ENCODE measurements at regions not wholly inside any gene's neighbourhood (a gene's known extent, or its start where the extent isn't known, plus 50 kb on each side); places are given as distances from the start of the nearest gene placed in this dataset.

DNA sequence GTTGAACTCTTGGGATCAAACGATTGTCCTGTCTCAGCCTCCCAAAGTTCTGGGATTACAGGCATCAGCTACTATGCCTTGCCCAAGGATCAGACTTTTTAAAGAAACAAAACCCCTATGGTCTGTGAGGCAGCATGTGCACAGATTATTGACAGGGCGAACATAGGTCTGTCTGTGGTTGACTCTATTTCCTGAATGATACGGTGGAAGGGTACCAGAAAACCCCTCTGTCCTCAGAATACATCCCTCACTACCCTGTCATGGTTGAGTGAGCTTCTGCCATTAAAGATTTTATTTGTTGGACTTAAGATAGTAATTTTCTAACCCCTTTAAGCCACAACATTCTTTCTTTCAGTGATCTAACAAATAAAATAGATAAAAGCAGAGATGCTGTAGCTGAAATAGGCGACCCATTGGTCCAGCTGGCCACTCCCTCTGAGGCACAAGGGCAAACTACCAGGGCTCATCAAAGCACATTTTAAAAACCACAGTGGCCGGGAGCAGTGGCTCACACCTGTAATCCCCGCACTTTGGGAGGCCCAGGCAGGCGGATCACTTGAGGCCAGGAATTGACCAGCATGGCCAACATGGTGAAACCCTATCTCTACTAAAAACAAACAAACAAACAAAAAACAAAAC lies 84.9 kb upstream of the ANKRD55 start:
- dilution Hi-C loops (cut with MboI; ENCODE audit: extremely low pct_ligation_motif_present, low sequenced_read_pairs): no loop called here
- Histone ChIP-seq H3K79me2 (ENCODE audit: control insufficient read depth, insufficient read depth, low read length) (no peaks in the 10 kb centered on the region), H3K4me1 (ENCODE audit: control insufficient read depth, extremely low read depth, insufficient read depth, low read length) (peaks cover 4% of the 10 kb centered on the region), H3K9me3 (ENCODE audit: control insufficient read depth, low read depth, low read length) (no peaks in the 10 kb centered on the region), H3K27ac (ENCODE audit: control insufficient read depth, insufficient read depth, low read length) (no peak overlapping the region), H2AFZ (ENCODE audit: control insufficient read depth, low read length) (no peak overlapping the region), H3K4me3 (ENCODE audit: control insufficient read depth in 2 of 3, extremely low read depth in 1 of 3, insufficient read depth in 2 of 3, low read depth in 1 of 3, low read length in 3 of 3) (no peak overlapping the region), H3K27me3 (ENCODE audit: control insufficient read depth, extremely low read depth, insufficient read depth, low read length) (no peaks in the 10 kb centered on the region), H3K9ac (ENCODE audit: control insufficient read depth, extremely low read depth, insufficient read depth, low read length) (no peak overlapping the region), H4K20me1 (ENCODE audit: control insufficient read depth, extremely low read depth, insufficient read depth, low read length) (no peaks in the 10 kb centered on the region), H3K9me1 (ENCODE audit: control insufficient read depth, extremely low read depth, insufficient read depth, low read length) (no peaks in the 10 kb centered on the region), H3K36me3 (ENCODE audit: control insufficient read depth in 2 of 2, extremely low read depth in 1 of 2, insufficient read depth in 2 of 2, low read length in 2 of 2) (no peaks in the 10 kb centered on the region), H3K4me2 (ENCODE audit: control insufficient read depth, extremely low read depth, insufficient read depth, low read depth, low read length) (no peak overlapping the region)
- DNase-seq (ENCODE audit: low read depth, low spot score): no peak
- FAIRE-seq: no peak
- no peak for TF ChIP-seq EZH2 (IDR thresholded peaks at IDR 0.05; ENCODE audit: low read length)
- TF ChIP-seq, protein P1, sequence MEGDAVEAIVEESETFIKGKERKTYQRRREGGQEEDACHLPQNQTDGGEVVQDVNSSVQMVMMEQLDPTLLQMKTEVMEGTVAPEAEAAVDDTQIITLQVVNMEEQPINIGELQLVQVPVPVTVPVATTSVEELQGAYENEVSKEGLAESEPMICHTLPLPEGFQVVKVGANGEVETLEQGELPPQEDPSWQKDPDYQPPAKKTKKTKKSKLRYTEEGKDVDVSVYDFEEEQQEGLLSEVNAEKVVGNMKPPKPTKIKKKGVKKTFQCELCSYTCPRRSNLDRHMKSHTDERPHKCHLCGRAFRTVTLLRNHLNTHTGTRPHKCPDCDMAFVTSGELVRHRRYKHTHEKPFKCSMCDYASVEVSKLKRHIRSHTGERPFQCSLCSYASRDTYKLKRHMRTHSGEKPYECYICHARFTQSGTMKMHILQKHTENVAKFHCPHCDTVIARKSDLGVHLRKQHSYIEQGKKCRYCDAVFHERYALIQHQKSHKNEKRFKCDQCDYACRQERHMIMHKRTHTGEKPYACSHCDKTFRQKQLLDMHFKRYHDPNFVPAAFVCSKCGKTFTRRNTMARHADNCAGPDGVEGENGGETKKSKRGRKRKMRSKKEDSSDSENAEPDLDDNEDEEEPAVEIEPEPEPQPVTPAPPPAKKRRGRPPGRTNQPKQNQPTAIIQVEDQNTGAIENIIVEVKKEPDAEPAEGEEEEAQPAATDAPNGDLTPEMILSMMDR (optimal IDR thresholded peaks at IDR 0.05 in 1 of 3, IDR thresholded peaks at IDR 0.05 in 1 of 3, conservative IDR thresholded peaks at IDR 0.05 in 1 of 3; ENCODE audit: extremely low read depth in 1 of 3, insufficient read depth in 2 of 3, low read length in 3 of 3): no peak

- TF ChIP-seq, protein P1 (optimal IDR thresholded peaks at IDR 0.05 in 1 of 3, IDR thresholded peaks at IDR 0.05 in 1 of 3, conservative IDR thresholded peaks at IDR 0.05 in 1 of 3; ENCODE audit: extremely low read depth in 1 of 3, insufficient read depth in 2 of 3, low read length in 3 of 3): no peak
- TF ChIP-seq EZH2 (IDR thresholded peaks at IDR 0.05; ENCODE audit: low read length): no peak
- H4K20me1 ChIP-seq (ENCODE audit: control insufficient read depth, extremely low read depth, insufficient read depth, low read length): no peaks in the 10 kb centered on the region
- no peak overlapping the region for H3K9ac ChIP-seq (ENCODE audit: control insufficient read depth, extremely low read depth, insufficient read depth, low read length)
- peaks cover 4% of the 10 kb centered on the region for H3K4me1 ChIP-seq (ENCODE audit: control insufficient read depth, extremely low read depth, insufficient read depth, low read length)
- H2AFZ ChIP-seq (ENCODE audit: control insufficient read depth, low read length): no peak overlapping the region
- no peak for DNase-seq (ENCODE audit: low read depth, low spot score)
- FAIRE-seq: no peak
- H3K79me2 ChIP-seq (ENCODE audit: control insufficient read depth, insufficient read depth, low read length): no peaks in the 10 kb centered on the region
- H3K27ac ChIP-seq (ENCODE audit: control insufficient read depth, insufficient read depth, low read length): no peak overlapping the region
- dilution Hi-C loops (cut with MboI; ENCODE audit: extremely low pct_ligation_motif_present, low sequenced_read_pairs): no loop called here
- no peaks in the 10 kb centered on the region for H3K9me3 ChIP-seq (ENCODE audit: control insufficient read depth, low read depth, low read length)
- no peaks in the 10 kb centered on the region for H3K9me1 ChIP-seq (ENCODE audit: control insufficient read depth, extremely low read depth, insufficient read depth, low read length)
- no peaks in the 10 kb centered on the region for H3K27me3 ChIP-seq (ENCODE audit: control insufficient read depth, extremely low read depth, insufficient read depth, low read length)
- no peak overlapping the region for H3K4me2 ChIP-seq (ENCODE audit: control insufficient read depth, extremely low read depth, insufficient read depth, low read depth, low read length)
- no peaks in the 10 kb centered on the region for H3K36me3 ChIP-seq (ENCODE audit: control insufficient read depth in 2 of 2, extremely low read depth in 1 of 2, insufficient read depth in 2 of 2, low read length in 2 of 2)
- H3K4me3 ChIP-seq (ENCODE audit: control insufficient read depth in 2 of 3, extremely low read depth in 1 of 3, insufficient read depth in 2 of 3, low read depth in 1 of 3, low read length in 3 of 3): no peak overlapping the region
These were observed 83.3 kb upstream of the ANKRD55 start for GRCh38 chr5:56316299-56316994.
